IMR-90 (cell line): ENCODE measurements at regions not wholly inside any gene's neighbourhood (a gene's known extent, or its start where the extent isn't known, plus 50 kb on each side); places are given as distances from the start of the nearest gene placed in this dataset.
A peak's percentile ranks its signal among the peaks of the same experiment; 100 is the strongest.

ENCODE experiments used
- ATAC-seq: fragments of 200-7000 bp; cut with Tn5 transposase; 2 replicates; pipeline ENCODE4 v1.9.1; 2020; ENCODE audit warnings: low read depth, mild to moderate bottlenecking, moderate library complexity
- BruUV-seq: library from RNA; stranded (reverse); fragments of 400-500 nt; replicated peaks from 2 replicates; lab custom pipeline; 2021; lab: Mats Ljungman, UMichigan
- CTCF ChIA-PET: fragments of 300-600 bp; formaldehyde crosslinking; extraction: SDS; loops from one replicate; lab custom pipeline; 2021; ENCODE audit warnings: antibody characterized with exemption; lab: Yijun Ruan, JAX
- POLR2A ChIA-PET: fragments of 300-600 bp; sonication (Branson Sonifier 250); formaldehyde crosslinking; loops from one replicate; lab custom pipeline; 2022; ENCODE audit warnings: antibody characterized with exemption; ENCODE audit not compliant: unreplicated experiment; lab: Charles Lee
- DNase-seq: peaks from one replicate; pipeline ENCODE4 v3.0.0; 2013
- H2AFZ ChIP-seq: replicated peaks from 2 replicates; pipeline ENCODE3; 2013; ENCODE audit warnings: low read length, mild to moderate bottlenecking; ENCODE audit not compliant: poor library complexity
- H2AK5ac ChIP-seq: 2 replicates; pipeline ENCODE4 v1.6.1; 2013; ENCODE audit warnings: low read depth, low read length, inconsistent platforms
- H2AK9ac ChIP-seq: replicated peaks from 2 replicates; pipeline ENCODE3; 2013; ENCODE audit warnings: mild to moderate bottlenecking, low read depth, low read length, moderate library complexity; ENCODE audit not compliant: poor library complexity
- H2BK120ac ChIP-seq: 2 replicates; pipeline ENCODE4 v1.6.1; 2013; ENCODE audit warnings: low read depth, low read length, inconsistent platforms
- H2BK15ac ChIP-seq: 3 replicates; pipeline ENCODE4 v1.6.1; 2013; ENCODE audit warnings: low read depth, low read length, inconsistent platforms
- H2BK20ac ChIP-seq: 2 replicates; pipeline ENCODE4 v1.6.1; 2013; ENCODE audit warnings: low read depth, mild to moderate bottlenecking, inconsistent platforms, low read length, moderate library complexity
- H2BK5ac ChIP-seq: 2 replicates; pipeline ENCODE4 v1.6.1; 2013; ENCODE audit warnings: mild to moderate bottlenecking, low read depth, low read length, inconsistent platforms; ENCODE audit not compliant: poor library complexity, severe bottlenecking
- H3K14ac ChIP-seq: replicated peaks from 2 replicates; pipeline ENCODE4 v1.6.1; 2013; ENCODE audit warnings: low read depth, low read length, inconsistent platforms
- H3K18ac ChIP-seq: 2 replicates; pipeline ENCODE4 v1.6.1; 2013; ENCODE audit warnings: low read depth, low read length, control low read depth
- H3K23ac ChIP-seq: 2 replicates; pipeline ENCODE4 v1.6.1; 2013; ENCODE audit warnings: low read depth, low read length, inconsistent platforms
- H3K27ac ChIP-seq: 2 replicates; pipeline ENCODE4 v1.5.1; 2013; ENCODE audit warnings: mild to moderate bottlenecking, control low read depth, low read length; ENCODE audit not compliant: insufficient read depth
- H3K27me3 ChIP-seq: 2 replicates; pipeline ENCODE4 v1.6.1; 2013; ENCODE audit warnings: low read length; ENCODE audit not compliant: control insufficient read depth, insufficient read depth
- H3K36me3 ChIP-seq: 2 replicates; pipeline ENCODE4 v1.6.1; 2013; ENCODE audit warnings: low read length, mixed read lengths; ENCODE audit not compliant: control insufficient read depth, insufficient read depth
- H3K4ac ChIP-seq: 2 replicates; pipeline ENCODE4 v1.6.1; 2013; ENCODE audit warnings: low read depth, low read length, inconsistent platforms
- H3K4me1 ChIP-seq: 2 replicates; pipeline ENCODE4 v1.6.1; 2013; ENCODE audit warnings: low read length, mixed read lengths; ENCODE audit not compliant: control insufficient read depth, insufficient read depth
- H3K4me2 ChIP-seq: 2 replicates; pipeline ENCODE4 v1.6.1; 2013; ENCODE audit warnings: low read depth, mild to moderate bottlenecking, control low read depth, low read length, moderate library complexity
- H3K4me3 ChIP-seq: 2 replicates; pipeline ENCODE4 v1.5.1; 2013; ENCODE audit warnings: low read depth, mild to moderate bottlenecking, control low read depth, low read length, moderate library complexity; ENCODE audit not compliant: insufficient read depth
- H3K56ac ChIP-seq: 2 replicates; pipeline ENCODE4 v1.6.1; 2013; ENCODE audit warnings: low read length, inconsistent platforms; ENCODE audit not compliant: insufficient read depth; ENCODE audit errors: extremely low read depth
- H3K79me1 ChIP-seq, 2 experiments: 2 replicates each; pipeline ENCODE4 v1.6.1; 2013; ENCODE audit warnings: low read length in 2 of 2, inconsistent platforms in 1 of 2, low read depth in 1 of 2
- H3K9ac ChIP-seq: 2 replicates; pipeline ENCODE4 v1.6.1; 2013; ENCODE audit warnings: low read depth, low read length, control low read depth
- H3K9me1 ChIP-seq: 2 replicates; pipeline ENCODE4 v1.6.1; 2013; ENCODE audit warnings: low read length, inconsistent platforms; ENCODE audit not compliant: insufficient read depth
- H3K9me3 ChIP-seq: 2 replicates; pipeline ENCODE4 v1.6.1; 2013; ENCODE audit warnings: low read length; ENCODE audit not compliant: control insufficient read depth, insufficient read depth
- H4K20me1 ChIP-seq: 2 replicates; pipeline ENCODE4 v1.6.1; 2013; ENCODE audit warnings: low read length, inconsistent platforms; ENCODE audit not compliant: insufficient read depth
- H4K5ac ChIP-seq: 2 replicates; pipeline ENCODE4 v1.6.1; 2013; ENCODE audit warnings: mild to moderate bottlenecking, low read depth, low read length, control low read depth
- H4K8ac ChIP-seq, 2 experiments: 2 replicates each; pipeline ENCODE4 v1.6.1; 2013; ENCODE audit warnings: low read depth in 2 of 2, low read length in 2 of 2, control low read depth in 1 of 2, inconsistent platforms in 1 of 2
- H4K91ac ChIP-seq: 2 replicates; pipeline ENCODE4 v1.6.1; 2013; ENCODE audit warnings: low read depth, low read length, inconsistent platforms; ENCODE audit not compliant: insufficient read depth
- CEBPB ChIP-seq: IDR thresholded peaks from 2 replicates; pipeline ENCODE4 v1.6.1; 2012; ENCODE audit warnings: low read depth, low read length, improper control_type of control experiment
- RCOR1 ChIP-seq: IDR thresholded peaks from 2 replicates; pipeline ENCODE4 v1.6.1; 2012; ENCODE audit warnings: mild to moderate bottlenecking, low read length, improper control_type of control experiment; ENCODE audit not compliant: insufficient replicate concordance
- WGBS, 2 experiments: methylation state at CpG; one replicate each; pipeline versions ENCODE4 v1.1.5 to v1.1.7; 2013; ENCODE audit warnings: missing lambda C conversion rate in 2 of 2; ENCODE audit not compliant: insufficient read length in 1 of 2; ENCODE audit errors: extremely low coverage in 2 of 2; 5-methylcytosine and 5-hydroxymethylcytosine counted together
- dilution Hi-C: fragments of 300-500 bp; cut with HindIII; formaldehyde crosslinking; loops from one replicate; pipeline ENCODE4 v1.14.3; 2018; ENCODE audit warnings: low sequenced_read_pairs; ENCODE audit not compliant: unreplicated experiment
- in situ Hi-C: fragments of 300-500 bp; cut with MboI; formaldehyde crosslinking; loops from 3 replicates; pipeline ENCODE4 v1.14.3; 2019; ENCODE audit warnings: low sequenced_read_pairs, inconsistent platforms, mixed read lengths
- intact Hi-C: fragments of 100-400 bp; cut with micrococcal nuclease; formaldehyde crosslinking; loops from 2 replicates; pipeline ENCODE4 v1.10.0; 2022

DNA sequence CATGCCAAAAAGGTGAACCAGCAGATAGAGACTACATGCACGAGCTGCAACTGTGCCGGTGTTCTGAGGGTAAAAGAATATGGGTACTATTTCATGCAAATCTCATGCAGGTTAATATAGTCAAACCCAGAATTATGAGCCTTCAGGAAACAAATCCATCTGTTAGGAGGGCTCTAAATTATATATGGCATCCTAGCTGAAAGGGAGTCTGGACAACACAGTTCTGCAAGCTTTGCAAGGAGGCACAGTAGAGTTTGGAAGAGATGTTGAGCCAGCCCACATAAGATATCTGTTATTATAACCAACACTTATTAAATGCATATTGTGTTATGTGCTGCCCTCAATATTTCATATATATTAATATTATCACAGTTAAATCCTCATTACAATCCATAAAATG is 50.5 kb upstream of the PALMD start:
- Histone ChIP-seq H4K91ac (no peak overlapping the region), H4K8ac (no peak overlapping the region), H3K9me1 (peaks cover 5% of the 10 kb centered on the region), H3K9ac (no peak overlapping the region), H3K79me1 (no peaks in the 10 kb centered on the region), H2BK120ac (no peak overlapping the region), H3K14ac (0 out of 2 replicates have a peak overlapping the region, but pooled peaks have one; percentile 0), H2BK20ac (no peak overlapping the region), H3K23ac (no peak overlapping the region), H3K4me1 (peaks cover 15% of the 10 kb centered on the region), H4K5ac (no peak overlapping the region), H2AK5ac (no peak overlapping the region), H3K4ac (no peak overlapping the region), H2AFZ (no peak overlapping the region), H3K4me2 (no peak overlapping the region), H3K27me3 (no peaks in the 10 kb centered on the region), H3K56ac (no peak overlapping the region), H2BK5ac (no peak overlapping the region), H4K20me1 (no peaks in the 10 kb centered on the region), H2AK9ac (no peak overlapping the region), H2BK15ac (0 out of 3 replicates have a peak overlapping the region, but pooled peaks have one; percentile 12), H3K27ac (no peak overlapping the region), H3K9me3 (no peaks in the 10 kb centered on the region), H3K36me3 (no peaks in the 10 kb centered on the region), H3K18ac (peak overlapping the region; percentile 28; the same call in 1 of the 2 replicates), H3K4me3 (no peak overlapping the region)
- no CpG with 5 or more reads among the region's 2 CpGs for WGBS, 2 experiments
- intact Hi-C loops (no loop called here), dilution Hi-C loops (no loop called here), in situ Hi-C loops (no loop called here)
- POLR2A ChIA-PET = no interaction called here
- no TSS peak for BruUV-seq
- no peak for TF ChIP-seq RCOR1
- TF ChIP-seq CEBPB = no peak
- DNase-seq (no peak), ATAC-seq (no peak)
- CTCF ChIA-PET = interaction anchor here (0.6 to 1.5 kb wide), 2 partner anchors 90 to 100 kb away, joined by 3 to 5 read pairs; no protein-coding TSS in a partner anchor
